Frontal cortex (tissue), 3 donors: ENCODE measurements at regions not wholly inside any gene's neighbourhood (a gene's known extent, or its start where the extent isn't known, plus 50 kb on each side); places are given as distances from the start of the nearest gene placed in this dataset.
"Not testable (repeated sequence)": the region's sequence is repeated elsewhere in the genome, so short reads cannot be mapped to it uniquely, and the experiment has no call there.

Experiments
- DNase-seq, 2 donors: peaks; one replicate each; pipeline ENCODE4 v3.0.0; 2012; ENCODE audit warnings: low spot score in 2 of 2
- FAIRE-seq: peaks from 2 replicates; lab custom pipeline; 2012; peaks lifted over from hg19 to GRCh38; lab: Jason Lieb, UNC
- donor health status: control.
- donor health status: control.
- donor health status: control.

- DNase-seq (no peak), FAIRE-seq (no peak)
Observed at GRCh38 chr1:188155261-188155660, 1326.5 kb downstream of the PLA2G4A start.

- no peak for FAIRE-seq
Observed at GRCh38 chr1:188164459-188164858, 1335.7 kb downstream of the PLA2G4A start.

GRCh38 chr1:188166654-188167053 lies 1337.9 kb downstream of the PLA2G4A start:
- no peak for FAIRE-seq
- no peak for DNase-seq

More at GRCh38 chr1:188164459-188164858, 1335.7 kb downstream of the PLA2G4A start:
- no peak for DNase-seq

- FAIRE-seq: no peak
Observed at GRCh38 chr1:188169971-188170370, 1341.2 kb downstream of the PLA2G4A start.

GRCh38 chr1:188170411-188170810 lies 1341.7 kb downstream of the PLA2G4A start:
- FAIRE-seq (no peak), DNase-seq (no peak)

More at GRCh38 chr1:188169971-188170370, 1341.2 kb downstream of the PLA2G4A start:
- no peak for DNase-seq

GRCh38 chr1:188170935-188171334 lies 1342.2 kb downstream of the PLA2G4A start:
- DNase-seq (no peak), FAIRE-seq (no peak)

- FAIRE-seq, DNase-seq: not testable (repeated sequence)
Observed at GRCh38 chr1:188182063-188182462, 1353.3 kb downstream of the PLA2G4A start.

- DNase-seq: no peak
- no peak for FAIRE-seq
Observed at GRCh38 chr1:188188317-188188716, 1359.6 kb downstream of the PLA2G4A start.

- no peak for DNase-seq
- no peak for FAIRE-seq
Observed at GRCh38 chr1:188194916-188195315, 1366.2 kb downstream of the PLA2G4A start.

GRCh38 chr1:188218289-188218688 lies 1389.5 kb downstream of the PLA2G4A start:
- DNase-seq (no peak), FAIRE-seq (no peak)

GRCh38 chr1:188220051-188220450 lies 1391.3 kb downstream of the PLA2G4A start:
- no peak for DNase-seq
- no peak for FAIRE-seq

GRCh38 chr1:188224263-188224662 lies 1395.5 kb downstream of the PLA2G4A start:
- FAIRE-seq (no peak), DNase-seq (no peak)

- no peak for DNase-seq
- FAIRE-seq: no peak
Observed at GRCh38 chr1:188225975-188226374, 1397.2 kb downstream of the PLA2G4A start.

- FAIRE-seq: no peak
Observed at GRCh38 chr1:188228623-188229022, 1399.9 kb downstream of the PLA2G4A start.

GRCh38 chr1:188237573-188238348 lies 1409.0 kb downstream of the PLA2G4A start:
- no peak for FAIRE-seq
- no peak for DNase-seq

More at GRCh38 chr1:188228623-188229022, 1399.9 kb downstream of the PLA2G4A start:
- no peak for DNase-seq

- no peak for DNase-seq
- FAIRE-seq: no peak
Observed at GRCh38 chr1:188240772-188241406, 1412.1 kb downstream of the PLA2G4A start.

GRCh38 chr1:188241629-188242028 lies 1412.9 kb downstream of the PLA2G4A start:
- no peak for FAIRE-seq
- no peak for DNase-seq

GRCh38 chr1:188243456-188243855 lies 1414.7 kb downstream of the PLA2G4A start:
- DNase-seq (no peak), FAIRE-seq (no peak)

- FAIRE-seq: no peak
Observed at GRCh38 chr1:188244681-188245080, 1415.9 kb downstream of the PLA2G4A start.

GRCh38 chr1:188247255-188247654 lies 1418.5 kb downstream of the PLA2G4A start:
- DNase-seq: no peak
- no peak for FAIRE-seq

More at GRCh38 chr1:188244681-188245080, 1415.9 kb downstream of the PLA2G4A start:
- no peak for DNase-seq

- FAIRE-seq (no peak), DNase-seq (no peak)
Observed at GRCh38 chr1:188249811-188250210, 1421.1 kb downstream of the PLA2G4A start.
